ENCODE measurements at regions not wholly inside any gene's neighbourhood (a gene's known extent, or its start where the extent isn't known, plus 50 kb on each side); places are given as distances from the start of the nearest gene placed in this dataset.
"Not testable (repeated sequence)": the region's sequence is repeated elsewhere in the genome, so short reads cannot be mapped to it uniquely, and the experiment has no call there.

- Mint-ChIP-seq H3K9me3 (no peaks in the 10 kb centered on the region), H3K4me1 (no peaks in the 10 kb centered on the region), H3K27ac (no peak overlapping the region), H3K36me3 (no peaks in the 10 kb centered on the region), H3K27me3 (peaks cover 2% of the 10 kb centered on the region), H3K4me3 (no peak overlapping the region)
These were observed 297.2 kb downstream of the MED10 start for GRCh38 chr5:6080930-6081726.

- no peaks in the 10 kb centered on the region for H3K9me3 Mint-ChIP-seq
- peaks cover 2% of the 10 kb centered on the region for H3K27me3 Mint-ChIP-seq
These were observed 297.9 kb downstream of the MED10 start for GRCh38 chr5:6080436-6080835.

GRCh38 chr5:6078881-6079280 is 299.5 kb downstream of the MED10 start:
- Mint-ChIP-seq H3K27me3 (no peaks in the 10 kb centered on the region), H3K4me1 (no peaks in the 10 kb centered on the region), H3K27ac (no peak overlapping the region), H3K4me3 (no peak overlapping the region), H3K36me3 (no peaks in the 10 kb centered on the region), H3K9me3 (no peaks in the 10 kb centered on the region)

More at GRCh38 chr5:6080436-6080835, 297.9 kb downstream of the MED10 start:
- Mint-ChIP-seq H3K4me1 (no peaks in the 10 kb centered on the region), H3K4me3 (no peak overlapping the region), H3K27ac (no peak overlapping the region), H3K36me3 (no peaks in the 10 kb centered on the region)

GRCh38 chr5:6076341-6077239 is 301.8 kb downstream of the MED10 start:
- H3K36me3 Mint-ChIP-seq: no peaks in the 10 kb centered on the region
- H3K27me3 Mint-ChIP-seq: no peaks in the 10 kb centered on the region
- H3K4me1 Mint-ChIP-seq: no peaks in the 10 kb centered on the region
- H3K4me3 Mint-ChIP-seq: no peak overlapping the region
- no peaks in the 10 kb centered on the region for H3K9me3 Mint-ChIP-seq
- no peak overlapping the region for H3K27ac Mint-ChIP-seq

- H3K27me3 Mint-ChIP-seq, H3K27ac Mint-ChIP-seq, H3K36me3 Mint-ChIP-seq, H3K9me3 Mint-ChIP-seq, H3K4me3 Mint-ChIP-seq, H3K4me1 Mint-ChIP-seq: not testable (repeated sequence)
These were observed 305.9 kb downstream of the MED10 start for GRCh38 chr5:6072488-6072887.

GRCh38 chr5:6069496-6070185 is 308.7 kb downstream of the MED10 start:
- H3K27me3 Mint-ChIP-seq: peaks cover 3% of the 10 kb centered on the region
- H3K36me3 Mint-ChIP-seq: no peaks in the 10 kb centered on the region
- no peak overlapping the region for H3K4me3 Mint-ChIP-seq
- H3K9me3 Mint-ChIP-seq: no peaks in the 10 kb centered on the region
- H3K4me1 Mint-ChIP-seq: no peaks in the 10 kb centered on the region
- H3K27ac Mint-ChIP-seq: no peak overlapping the region

GRCh38 chr5:6066016-6066415 is 312.3 kb downstream of the MED10 start:
- H3K4me1 Mint-ChIP-seq: no peaks in the 10 kb centered on the region
- H3K9me3 Mint-ChIP-seq: no peaks in the 10 kb centered on the region
- H3K27ac Mint-ChIP-seq: no peak overlapping the region
- peaks cover 3% of the 10 kb centered on the region for H3K27me3 Mint-ChIP-seq
- no peaks in the 10 kb centered on the region for H3K36me3 Mint-ChIP-seq
- H3K4me3 Mint-ChIP-seq: no peak overlapping the region

- H3K36me3 Mint-ChIP-seq: no peaks in the 10 kb centered on the region
- no peaks in the 10 kb centered on the region for H3K4me1 Mint-ChIP-seq
- H3K4me3 Mint-ChIP-seq: no peak overlapping the region
- peaks cover 2% of the 10 kb centered on the region for H3K27me3 Mint-ChIP-seq
- H3K27ac Mint-ChIP-seq: no peak overlapping the region
- no peaks in the 10 kb centered on the region for H3K9me3 Mint-ChIP-seq
These were observed 319.1 kb downstream of the MED10 start for GRCh38 chr5:6059137-6059800.

- Mint-ChIP-seq H3K27me3 (peaks cover 2% of the 10 kb centered on the region), H3K4me3 (no peak overlapping the region), H3K4me1 (no peaks in the 10 kb centered on the region)
These were observed 320.2 kb downstream of the MED10 start for GRCh38 chr5:6058055-6058715.

GRCh38 chr5:6056280-6056679 is 322.1 kb downstream of the MED10 start:
- H3K27ac Mint-ChIP-seq: no peak overlapping the region
- no peaks in the 10 kb centered on the region for H3K4me1 Mint-ChIP-seq
- H3K4me3 Mint-ChIP-seq: no peak overlapping the region
- no peaks in the 10 kb centered on the region for H3K9me3 Mint-ChIP-seq
- no peaks in the 10 kb centered on the region for H3K36me3 Mint-ChIP-seq
- peaks cover 3% of the 10 kb centered on the region for H3K27me3 Mint-ChIP-seq

More at GRCh38 chr5:6058055-6058715, 320.2 kb downstream of the MED10 start:
- H3K27ac Mint-ChIP-seq: no peak overlapping the region
- no peaks in the 10 kb centered on the region for H3K9me3 Mint-ChIP-seq
- no peaks in the 10 kb centered on the region for H3K36me3 Mint-ChIP-seq

GRCh38 chr5:6049662-6050061 is 328.7 kb downstream of the MED10 start:
- Mint-ChIP-seq H3K9me3 (no peaks in the 10 kb centered on the region), H3K36me3 (no peaks in the 10 kb centered on the region), H3K4me3 (no peak overlapping the region), H3K4me1 (no peaks in the 10 kb centered on the region), H3K27ac (no peak overlapping the region), H3K27me3 (peaks cover 4% of the 10 kb centered on the region)

- H3K4me3 Mint-ChIP-seq: no peak overlapping the region
- H3K9me3 Mint-ChIP-seq: no peaks in the 10 kb centered on the region
- no peaks in the 10 kb centered on the region for H3K4me1 Mint-ChIP-seq
- no peak overlapping the region for H3K27ac Mint-ChIP-seq
- no peaks in the 10 kb centered on the region for H3K36me3 Mint-ChIP-seq
- H3K27me3 Mint-ChIP-seq: peaks cover 4% of the 10 kb centered on the region
These were observed 329.6 kb downstream of the MED10 start for GRCh38 chr5:6048746-6049145.

- no peaks in the 10 kb centered on the region for H3K4me1 Mint-ChIP-seq
- peaks cover 3% of the 10 kb centered on the region for H3K27me3 Mint-ChIP-seq
- H3K27ac Mint-ChIP-seq: no peak overlapping the region
- no peaks in the 10 kb centered on the region for H3K9me3 Mint-ChIP-seq
- no peak overlapping the region for H3K4me3 Mint-ChIP-seq
- H3K36me3 Mint-ChIP-seq: no peaks in the 10 kb centered on the region
These were observed 331.9 kb downstream of the MED10 start for GRCh38 chr5:6046296-6046967.

- Mint-ChIP-seq H3K9me3 (no peaks in the 10 kb centered on the region), H3K4me1 (no peaks in the 10 kb centered on the region), H3K27me3 (peaks cover 6% of the 10 kb centered on the region), H3K27ac (no peak overlapping the region), H3K36me3 (no peaks in the 10 kb centered on the region), H3K4me3 (no peak overlapping the region)
These were observed 334.6 kb downstream of the MED10 start for GRCh38 chr5:6043491-6044310.
